HCT116 (cell line): ENCODE measurements at regions not wholly inside any gene's neighbourhood (a gene's known extent, or its start where the extent isn't known, plus 50 kb on each side); places are given as distances from the start of the nearest gene placed in this dataset.

Experiments used
- ATAC-seq: fragments of 200-7000 bp; cut with Tn5 transposase; 2 replicates; pipeline ENCODE4 v1.9.1; 2020; ENCODE audit warnings: mild to moderate bottlenecking, moderate library complexity
- BruUV-seq: library from RNA; stranded (reverse); fragments of 400-500 nt; replicated peaks from 2 replicates; lab custom pipeline; 2021; lab: Mats Ljungman, UMichigan
- CTCF ChIA-PET: fragments of 300-600 bp; sonication (Branson Sonifier 250); formaldehyde crosslinking; loops from one replicate; lab custom pipeline; 2021; ENCODE audit warnings: antibody characterized with exemption; lab: Charles Lee
- POLR2A ChIA-PET: fragments of 300-600, 350-600 bp; sonication (Branson Sonifier 250); formaldehyde crosslinking; loops from one replicate; lab custom pipeline; 2021; ENCODE audit warnings: antibody characterized with exemption; lab: Charles Lee
- RAD21 ChIA-PET, 2 experiments: fragments of 300-600 bp; sonication (Branson Sonifier 250); formaldehyde crosslinking; loops; one replicate each; lab custom pipeline; 2023; ENCODE audit warnings: low total read pairs in 2 of 2; ENCODE audit not compliant: uncharacterized antibody in 2 of 2, unreplicated experiment in 2 of 2, low non-redundant PET in 1 of 2; lab: Charles Lee
- DNase-seq: peaks from one replicate; pipeline ENCODE4 v3.0.0-alpha.2; 2010; ENCODE audit warnings: low read depth, low spot score
- H2AFZ ChIP-seq: fragments of 200-600 bp; shearing (Covaris generic), sonication (generic); 2 replicates; pipeline ENCODE4 v1.6.1; 2017; ENCODE audit warnings: low read depth, mixed run types, mixed read lengths, antibody characterized with exemption, low read length; ENCODE audit not compliant: poor library complexity, severe bottlenecking
- H3K27ac ChIP-seq: 2 replicates; pipeline ENCODE4 v1.5.1; 2012; ENCODE audit warnings: low read depth, low read length
- H3K27me3 ChIP-seq: fragments of 200-600 bp; sonication (generic); 2 replicates; pipeline ENCODE4 v1.6.1; 2016; ENCODE audit warnings: mixed run types, low read length, mixed read lengths; ENCODE audit not compliant: insufficient read depth
- H3K36me3 ChIP-seq, 2 experiments: fragments of 200-500 bp in 1 of 2; fragments of 200-600 bp in 1 of 2; sonication (Bioruptor generic) in 1 of 2; sonication (generic) in 1 of 2; 2 replicates each; pipeline versions ENCODE4 v1.5.1 to v1.6.1; 2014 to 2016; ENCODE audit warnings: low read length in 2 of 2, inconsistent platforms in 1 of 2, mixed read lengths in 1 of 2, mixed run types in 1 of 2; ENCODE audit not compliant: insufficient read depth in 2 of 2, control insufficient read depth in 1 of 2
- H3K4me1 ChIP-seq, 2 experiments: fragments of 200-600 bp in 1 of 2; sonication (generic) in 1 of 2; 2 replicates each; pipeline versions ENCODE4 v1.5.1 to v1.6.1; 2012 to 2017; ENCODE audit warnings: low read length in 2 of 2, inconsistent platforms in 1 of 2, mild to moderate bottlenecking in 1 of 2, mixed read lengths in 1 of 2, mixed run types in 1 of 2, moderate library complexity in 1 of 2; ENCODE audit not compliant: insufficient read depth in 2 of 2, control insufficient read depth in 1 of 2
- H3K4me2 ChIP-seq: fragments of 200-600 bp; sonication (generic); 2 replicates; pipeline ENCODE4 v1.6.1; 2017; ENCODE audit warnings: mixed run types, low read length, mixed read lengths
- H3K4me3 ChIP-seq, 2 experiments: fragments of 200-600 bp in 1 of 2; sonication (generic) in 1 of 2; replicated peaks in 1 of 2; 2 replicates each; pipeline ENCODE4 v1.5.1; 2011 to 2016; ENCODE audit warnings: low read length in 2 of 2, control low read depth in 1 of 2, low read depth in 1 of 2, mild to moderate bottlenecking in 1 of 2, mixed read lengths in 1 of 2, mixed run types in 1 of 2
- H3K79me2 ChIP-seq: fragments of 200-600 bp; sonication (generic); 2 replicates; pipeline ENCODE4 v1.6.1; 2017; ENCODE audit warnings: mild to moderate bottlenecking, mixed run types, low read length, moderate library complexity, mixed read lengths; ENCODE audit not compliant: insufficient read depth
- H3K9ac ChIP-seq: fragments of 200-600 bp; sonication (generic); 2 replicates; pipeline ENCODE4 v1.6.1; 2016; ENCODE audit warnings: low read length, mixed read lengths
- H3K9me2 ChIP-seq: fragments of 200-600 bp; sonication (generic), shearing (Covaris generic); 2 replicates; pipeline ENCODE4 v1.6.1; 2017; ENCODE audit warnings: mixed run types, mild to moderate bottlenecking, moderate library complexity; ENCODE audit not compliant: insufficient read depth
- H3K9me3 ChIP-seq, 2 experiments: fragments of 200-500 bp in 1 of 2; fragments of 200-600 bp in 1 of 2; sonication (Bioruptor generic) in 1 of 2; sonication (generic) in 1 of 2; 2 replicates each; pipeline ENCODE4 v1.6.1; 2014 to 2017; ENCODE audit warnings: low read length in 2 of 2, mixed read lengths in 2 of 2, inconsistent platforms in 1 of 2, low read depth in 1 of 2, mild to moderate bottlenecking in 1 of 2, mixed run types in 1 of 2, moderate library complexity in 1 of 2; ENCODE audit not compliant: control insufficient read depth in 1 of 2, insufficient read depth in 1 of 2
- H4K20me1 ChIP-seq: fragments of 200-600 bp; sonication (generic), shearing (Covaris generic); 2 replicates; pipeline ENCODE4 v1.6.1; 2017; ENCODE audit warnings: mixed run types, mild to moderate bottlenecking, moderate library complexity; ENCODE audit not compliant: insufficient read depth
- JUND ChIP-seq: IDR thresholded peaks from 2 replicates; pipeline ENCODE4 v1.6.1; 2012
- POLR2A ChIP-seq: IDR thresholded peaks from 2 replicates; pipeline ENCODE4 v1.7.0; 2011; ENCODE audit warnings: borderline replicate concordance; ENCODE audit not compliant: insufficient read depth, insufficient read length; ENCODE audit errors: extremely low read depth
- POLR2AphosphoS5 ChIP-seq: IDR thresholded peaks from 2 replicates; pipeline ENCODE4 v1.6.1; 2011; ENCODE audit warnings: mild to moderate bottlenecking, low read depth, low read length, moderate library complexity
- SP1 ChIP-seq: IDR thresholded peaks from 2 replicates; pipeline ENCODE4 v1.6.1; 2012; ENCODE audit warnings: low read depth
- ZFX ChIP-seq: fragments of 450-650 bp; IDR thresholded peaks from 2 replicates; pipeline ENCODE4 v1.6.1; 2017
- intact Hi-C: fragments of 100-400 bp; cut with micrococcal nuclease; formaldehyde crosslinking; loops from 2 replicates; pipeline ENCODE4 v1.10.0; 2022
- TF ChIP-seq, protein P1 (sequence below), 3 experiments: fragments of 200-600 bp in 1 of 3; sonication (generic) in 1 of 3; IDR thresholded peaks in 2 of 3; conservative IDR thresholded peaks in 1 of 3; 2 replicates each; pipeline ENCODE4 v1.5.1; 2012 to 2017; ENCODE audit warnings: low read depth in 2 of 3, low read length in 2 of 3, antibody characterized with exemption in 1 of 3, borderline replicate concordance in 1 of 3, control low read depth in 1 of 3, mild to moderate bottlenecking in 1 of 3, mixed read lengths in 1 of 3, mixed run types in 1 of 3, moderate library complexity in 1 of 3; ENCODE audit not compliant: insufficient read depth in 1 of 3

DNA sequence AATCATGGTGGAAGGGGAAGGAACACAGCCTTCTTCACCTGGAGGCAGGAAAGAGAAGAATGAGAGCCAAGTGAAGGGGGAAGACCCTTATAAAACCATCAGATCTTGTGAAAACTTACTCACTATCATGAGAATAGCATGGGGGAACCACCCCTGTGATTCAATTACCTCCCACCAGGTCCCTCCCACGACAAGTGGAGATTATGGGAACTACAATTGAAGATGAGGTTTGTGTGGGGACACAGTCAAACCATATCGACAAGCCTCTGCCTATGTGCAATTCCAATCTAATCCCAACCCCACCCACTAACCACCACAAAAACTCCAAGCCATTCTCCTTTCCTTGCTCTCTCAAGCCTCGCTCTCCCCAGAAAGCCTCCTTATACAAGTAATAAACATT lies 69.2 kb downstream of the TAC1 start:
- no peaks in the 10 kb centered on the region for H3K9me2 ChIP-seq
- H3K4me2 ChIP-seq: no peak overlapping the region
- CTCF ChIA-PET: no interaction called here
- no peak overlapping the region for H3K27ac ChIP-seq
- peaks cover 17% of the 10 kb centered on the region for H3K27me3 ChIP-seq
- H2AFZ ChIP-seq: no peak overlapping the region
- no peaks in the 10 kb centered on the region for H4K20me1 ChIP-seq
- H3K9me3 ChIP-seq: no peaks in the 10 kb centered on the region
- POLR2A ChIA-PET: no interaction called here
- H3K79me2 ChIP-seq: no peaks in the 10 kb centered on the region
- no peak for TF ChIP-seq POLR2AphosphoS5
- no peak for TF ChIP-seq POLR2A
- no peak for TF ChIP-seq SP1
- no peak for TF ChIP-seq ZFX
- TF ChIP-seq, protein P1, sequence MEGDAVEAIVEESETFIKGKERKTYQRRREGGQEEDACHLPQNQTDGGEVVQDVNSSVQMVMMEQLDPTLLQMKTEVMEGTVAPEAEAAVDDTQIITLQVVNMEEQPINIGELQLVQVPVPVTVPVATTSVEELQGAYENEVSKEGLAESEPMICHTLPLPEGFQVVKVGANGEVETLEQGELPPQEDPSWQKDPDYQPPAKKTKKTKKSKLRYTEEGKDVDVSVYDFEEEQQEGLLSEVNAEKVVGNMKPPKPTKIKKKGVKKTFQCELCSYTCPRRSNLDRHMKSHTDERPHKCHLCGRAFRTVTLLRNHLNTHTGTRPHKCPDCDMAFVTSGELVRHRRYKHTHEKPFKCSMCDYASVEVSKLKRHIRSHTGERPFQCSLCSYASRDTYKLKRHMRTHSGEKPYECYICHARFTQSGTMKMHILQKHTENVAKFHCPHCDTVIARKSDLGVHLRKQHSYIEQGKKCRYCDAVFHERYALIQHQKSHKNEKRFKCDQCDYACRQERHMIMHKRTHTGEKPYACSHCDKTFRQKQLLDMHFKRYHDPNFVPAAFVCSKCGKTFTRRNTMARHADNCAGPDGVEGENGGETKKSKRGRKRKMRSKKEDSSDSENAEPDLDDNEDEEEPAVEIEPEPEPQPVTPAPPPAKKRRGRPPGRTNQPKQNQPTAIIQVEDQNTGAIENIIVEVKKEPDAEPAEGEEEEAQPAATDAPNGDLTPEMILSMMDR (IDR thresholded peaks at IDR 0.05 in 2 of 3, conservative IDR thresholded peaks at IDR 0.05 in 1 of 3; ENCODE audit: borderline replicate concordance in 1 of 3, insufficient read depth in 1 of 3, low read depth in 2 of 3, low read length in 2 of 3): peak in 2 of 3 experiments; percentile 19 to 24; a peak in 2 of 6 replicates
- TF ChIP-seq JUND: no peak
- no peak overlapping the region for H3K4me3 ChIP-seq
- no peak for DNase-seq
- BruUV-seq: no TSS peak
- peak; percentile 66 for ATAC-seq
- no peak overlapping the region for H3K9ac ChIP-seq
- intact Hi-C loops: no loop called here
- RAD21 ChIA-PET: no interaction called here
- H3K36me3 ChIP-seq: no peaks in the 10 kb centered on the region
- H3K4me1 ChIP-seq: no peaks in the 10 kb centered on the region
